Osteocyte (in vitro differentiated cells): ENCODE measurements at regions not wholly inside any gene's neighbourhood (a gene's known extent, or its start where the extent isn't known, plus 50 kb on each side); places are given as distances from the start of the nearest gene placed in this dataset.

Source experiments
- DNase-seq: peaks from one replicate; pipeline ENCODE4 v3.0.0; 2021; ENCODE audit warnings: mixed read lengths; ENCODE audit not compliant: unreplicated experiment; ENCODE audit errors: extremely low spot score
- H3K27ac Mint-ChIP-seq: one replicate; pipeline ENCODE4 v1.8.0; 2021; ENCODE audit warnings: mild to moderate bottlenecking, mixed read lengths; ENCODE audit not compliant: unreplicated experiment
- H3K27me3 Mint-ChIP-seq: one replicate; pipeline ENCODE4 v1.8.0; 2021; ENCODE audit warnings: mixed read lengths; ENCODE audit not compliant: unreplicated experiment
- H3K36me3 Mint-ChIP-seq: one replicate; pipeline ENCODE4 v1.8.0; 2021; ENCODE audit warnings: mixed read lengths; ENCODE audit not compliant: unreplicated experiment
- H3K4me1 Mint-ChIP-seq: one replicate; pipeline ENCODE4 v1.8.0; 2021; ENCODE audit warnings: mixed read lengths; ENCODE audit not compliant: unreplicated experiment
- H3K4me3 Mint-ChIP-seq: one replicate; pipeline ENCODE4 v1.8.0; 2021; ENCODE audit warnings: mild to moderate bottlenecking, moderate library complexity, mixed read lengths; ENCODE audit not compliant: unreplicated experiment
- H3K9me3 Mint-ChIP-seq: one replicate; pipeline ENCODE4 v1.8.0; 2021; ENCODE audit warnings: mixed read lengths; ENCODE audit not compliant: unreplicated experiment
- CTCF ChIP-seq: fragments of 200-600 bp; sonication (generic); IDR thresholded peaks from 2 replicates; pipeline ENCODE4 v1.5.0; 2021; ENCODE audit warnings: antibody characterized with exemption, mild to moderate bottlenecking, moderate library complexity

- TF ChIP-seq CTCF = no peak
- Mint-ChIP-seq H3K4me1 (no peaks in the 10 kb centered on the region), H3K36me3 (no peaks in the 10 kb centered on the region), H3K27ac (no peak overlapping the region), H3K27me3 (no peaks in the 10 kb centered on the region), H3K9me3 (peaks cover 3% of the 10 kb centered on the region), H3K4me3 (no peak overlapping the region)
- no peak for DNase-seq
Observed at GRCh38 chr18:71136487-71136886, 847.6 kb downstream of the SOCS6 start.

GRCh38 chr18:71134122-71134521 lies 845.3 kb downstream of the SOCS6 start:
- H3K4me3 Mint-ChIP-seq = no peak overlapping the region
- TF ChIP-seq CTCF = no peak
- H3K36me3 Mint-ChIP-seq = no peaks in the 10 kb centered on the region
- H3K27me3 Mint-ChIP-seq = no peaks in the 10 kb centered on the region
- no peak overlapping the region for H3K27ac Mint-ChIP-seq
- no peak for DNase-seq
- H3K9me3 Mint-ChIP-seq = peaks cover 10% of the 10 kb centered on the region
- no peaks in the 10 kb centered on the region for H3K4me1 Mint-ChIP-seq

- H3K27ac Mint-ChIP-seq = no peak overlapping the region
- H3K4me3 Mint-ChIP-seq = no peak overlapping the region
- peaks cover 14% of the 10 kb centered on the region for H3K9me3 Mint-ChIP-seq
- H3K36me3 Mint-ChIP-seq = no peaks in the 10 kb centered on the region
- H3K27me3 Mint-ChIP-seq = no peaks in the 10 kb centered on the region
- no peak for TF ChIP-seq CTCF
- H3K4me1 Mint-ChIP-seq = no peaks in the 10 kb centered on the region
- no peak for DNase-seq
Observed at GRCh38 chr18:71131918-71132317, 843.1 kb downstream of the SOCS6 start.

- no peaks in the 10 kb centered on the region for H3K36me3 Mint-ChIP-seq
- H3K27me3 Mint-ChIP-seq = no peaks in the 10 kb centered on the region
- no peaks in the 10 kb centered on the region for H3K4me1 Mint-ChIP-seq
- H3K27ac Mint-ChIP-seq = no peak overlapping the region
- TF ChIP-seq CTCF = no peak
- no peak for DNase-seq
- H3K9me3 Mint-ChIP-seq = peaks cover 18% of the 10 kb centered on the region
- H3K4me3 Mint-ChIP-seq = no peak overlapping the region
Observed at GRCh38 chr18:71130351-71130750, 841.5 kb downstream of the SOCS6 start.

GRCh38 chr18:71125581-71125980 lies 836.7 kb downstream of the SOCS6 start:
- H3K27ac Mint-ChIP-seq = no peak overlapping the region
- H3K27me3 Mint-ChIP-seq = no peaks in the 10 kb centered on the region
- no peak overlapping the region for H3K4me3 Mint-ChIP-seq
- H3K9me3 Mint-ChIP-seq = peaks cover 31% of the 10 kb centered on the region
- H3K36me3 Mint-ChIP-seq = no peaks in the 10 kb centered on the region
- DNase-seq = no peak
- no peaks in the 10 kb centered on the region for H3K4me1 Mint-ChIP-seq
- no peak for TF ChIP-seq CTCF
